Nucleus accumbens (tissue), 56 donors: ENCODE measurements at regions not wholly inside any gene's neighbourhood (a gene's known extent, or its start where the extent isn't known, plus 50 kb on each side); places are given as distances from the start of the nearest gene placed in this dataset.
A peak's percentile ranks its signal among the peaks of the same experiment; 100 is the strongest.
"Not testable (repeated sequence)": the region's sequence is repeated elsewhere in the genome, so short reads cannot be mapped to it uniquely, and the experiment has no call there.

Source experiments
- DNase-seq, 56 donors: peaks; one replicate each; lab custom pipeline; 2025; lab: John Stamatoyannopoulos, UW

DNA sequence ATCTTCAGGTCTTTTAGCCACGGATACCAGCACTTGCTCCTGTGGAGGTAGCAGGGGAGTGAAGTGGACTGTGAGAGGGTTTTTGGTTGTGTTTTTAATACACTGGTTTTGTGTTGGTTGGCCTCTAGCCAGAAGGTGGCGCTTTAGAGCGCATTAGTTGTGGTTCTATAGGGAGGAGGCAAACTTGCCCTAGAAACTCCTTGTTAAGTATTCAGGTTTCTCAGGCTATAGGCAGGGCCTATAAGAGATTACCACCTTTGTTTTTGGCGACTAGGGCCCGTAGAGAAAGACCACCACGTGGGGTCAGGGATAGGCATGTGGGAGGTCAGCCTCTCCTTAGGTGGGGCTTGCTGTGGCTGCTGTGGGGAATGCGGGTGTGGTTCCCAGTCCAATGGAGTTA lies 221.6 kb upstream of the SPANXN4 start:
- no peak for DNase-seq

DNA sequence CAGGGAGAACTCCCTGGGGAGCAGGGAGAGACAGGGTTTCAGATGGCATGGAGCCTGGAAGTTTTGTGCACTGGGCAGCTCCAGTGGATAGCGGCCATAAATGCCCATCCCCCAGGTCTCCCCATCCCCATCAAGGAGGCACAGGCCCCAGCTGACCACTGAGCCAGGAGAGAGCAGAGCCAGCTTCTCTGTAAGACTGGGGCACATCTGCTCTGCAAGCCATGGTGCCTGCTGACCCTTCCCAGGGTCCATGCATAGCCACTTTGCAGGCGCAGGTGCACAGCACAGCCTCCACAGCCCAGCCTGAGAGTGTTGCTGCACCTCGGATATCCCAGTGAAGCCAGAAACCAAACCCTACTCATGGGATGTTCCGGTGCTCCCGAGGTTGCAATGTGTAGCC lies 206.3 kb upstream of the SPANXN4 start:
- no peak for DNase-seq

DNA sequence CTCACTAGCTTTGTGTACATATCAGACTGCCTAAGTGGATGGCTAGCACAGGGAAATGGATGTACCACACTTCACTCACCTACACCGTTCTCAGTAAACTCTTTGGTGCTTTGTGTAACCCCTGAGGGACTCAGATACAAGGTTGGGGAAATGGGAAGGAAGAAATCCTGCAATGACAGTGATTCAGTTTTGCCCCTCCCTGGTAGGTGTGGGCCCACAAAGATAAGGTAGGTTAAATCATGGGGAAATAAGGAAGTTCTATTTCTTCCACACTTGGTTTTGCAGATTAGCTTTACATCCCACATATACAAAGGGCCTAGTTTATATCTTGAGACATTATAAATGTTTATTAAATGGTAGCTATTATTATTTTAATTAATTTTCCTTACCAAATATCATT lies 197.6 kb upstream of the SPANXN4 start:
- no peak for DNase-seq

GRCh38 chrX:142831961-142832530 lies 193.7 kb upstream of the SPANXN4 start:
- DNase-seq: no peak

- no peak for DNase-seq
Measured at GRCh38 chrX:142854970-142855369, 170.8 kb upstream of the SPANXN4 start.

GRCh38 chrX:142860944-142861343 lies 164.8 kb upstream of the SPANXN4 start:
- no peak for DNase-seq

- no peak for DNase-seq
Measured at GRCh38 chrX:142861557-142861956, 164.2 kb upstream of the SPANXN4 start.

- DNase-seq: not testable (repeated sequence)
Measured at GRCh38 chrX:142866247-142866646, 159.5 kb upstream of the SPANXN4 start.

GRCh38 chrX:142873214-142873613 lies 152.5 kb upstream of the SPANXN4 start:
- DNase-seq: no peak

GRCh38 chrX:142884881-142885280 lies 140.8 kb upstream of the SPANXN4 start:
- no peak for DNase-seq

DNA sequence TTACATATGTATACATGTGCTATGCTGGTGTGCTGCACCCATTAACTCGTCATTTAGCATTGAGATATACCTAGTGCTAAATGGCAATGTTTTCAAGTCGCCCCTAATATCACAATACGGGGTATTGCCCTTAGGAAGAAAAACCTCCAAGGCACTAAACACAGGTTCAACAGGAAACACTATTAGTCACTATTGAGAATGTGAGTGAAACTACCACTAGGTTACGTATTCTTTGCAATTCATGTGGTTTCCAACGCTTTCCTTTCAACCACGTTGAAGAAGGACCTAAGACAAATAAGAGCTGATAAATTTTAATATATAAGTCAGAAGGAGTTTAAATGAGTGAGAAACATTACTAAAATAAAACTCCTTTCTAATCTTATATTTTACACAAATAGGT lies 134.7 kb upstream of the SPANXN4 start:
- DNase-seq: no peak

- no peak for DNase-seq
Measured at GRCh38 chrX:142898164-142898563, 127.6 kb upstream of the SPANXN4 start.

DNA sequence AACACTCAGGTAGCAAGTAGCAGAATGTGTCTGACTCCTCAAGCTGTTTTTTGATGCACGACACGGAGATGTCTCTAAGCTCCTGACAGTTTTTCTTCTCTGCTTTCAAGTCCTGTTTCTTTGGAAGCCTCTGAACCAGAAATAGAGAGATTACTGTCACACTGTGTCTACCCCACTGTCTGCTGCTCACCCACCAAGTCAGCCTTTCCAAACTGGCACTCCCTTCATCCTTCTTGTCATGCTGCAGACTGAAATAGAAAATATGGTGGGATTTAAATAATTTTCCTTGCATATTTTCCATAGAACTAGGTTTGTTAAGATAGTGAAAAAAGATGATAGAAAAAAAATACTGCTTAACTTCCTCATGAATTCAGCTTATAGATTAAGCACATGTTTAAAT lies 102.5 kb upstream of the SPANXN4 start:
- DNase-seq: peak in 2 of 56 donors; percentile 0 to 2

DNA sequence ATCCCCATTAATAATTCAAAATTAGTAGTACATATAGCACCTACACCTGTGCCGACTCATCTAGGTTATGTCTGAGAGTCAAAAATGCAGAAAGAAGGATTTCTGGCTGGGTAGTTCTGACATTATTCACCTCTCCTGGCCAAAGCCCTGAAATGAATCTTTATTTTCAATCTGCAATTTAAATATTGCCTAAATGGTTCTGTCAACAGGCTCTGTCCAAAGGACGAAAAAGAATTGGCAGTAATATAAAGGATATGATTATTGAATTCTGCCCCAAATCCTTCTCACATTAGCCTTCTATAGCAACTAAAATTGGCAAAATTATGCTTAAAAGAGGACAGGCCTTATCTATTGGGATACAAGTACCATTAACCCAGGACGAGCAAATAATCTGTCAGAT lies 86.9 kb upstream of the SPANXN4 start:
- DNase-seq: no peak

- not testable (repeated sequence) for DNase-seq
Measured at GRCh38 chrX:142972147-142972809, 53.5 kb upstream of the SPANXN4 start.
